NAMALWA (cell line): ENCODE measurements at regions not wholly inside any gene's neighbourhood (a gene's known extent, or its start where the extent isn't known, plus 50 kb on each side); places are given as distances from the start of the nearest gene placed in this dataset.

Source experiments
- DNase-seq: peaks from one replicate; pipeline ENCODE4 v3.0.0-alpha.2; 2015; ENCODE audit warnings: low spot score

- no peak for DNase-seq
Observed at GRCh38 chr11:71356904-71357303, 91.3 kb downstream of the DHCR7 start.

- no peak for DNase-seq
Observed at GRCh38 chr11:71356280-71356876, 91.8 kb downstream of the DHCR7 start.

GRCh38 chr11:71355281-71355680 lies 92.9 kb downstream of the DHCR7 start:
- no peak for DNase-seq

- DNase-seq: no peak
Observed at GRCh38 chr11:71354394-71355105, 93.6 kb downstream of the DHCR7 start.

- no peak for DNase-seq
Observed at GRCh38 chr11:71352748-71353147, 95.4 kb downstream of the DHCR7 start.

GRCh38 chr11:71352226-71352625 lies 96.0 kb downstream of the DHCR7 start:
- DNase-seq: no peak

GRCh38 chr11:71349627-71350026 lies 97.2 kb upstream of the SHANK2 start:
- DNase-seq: no peak

- DNase-seq: no peak
Observed at GRCh38 chr11:71343828-71344400, 91.5 kb upstream of the SHANK2 start.

GRCh38 chr11:71342951-71343827 lies 90.8 kb upstream of the SHANK2 start:
- peak; percentile 57 for DNase-seq

GRCh38 chr11:71342116-71342515 lies 89.7 kb upstream of the SHANK2 start:
- DNase-seq: no peak

GRCh38 chr11:71341596-71341995 lies 89.2 kb upstream of the SHANK2 start:
- DNase-seq: no peak

GRCh38 chr11:71341173-71341572 lies 88.8 kb upstream of the SHANK2 start:
- DNase-seq: no peak

- no peak for DNase-seq
Observed at GRCh38 chr11:71340086-71340606, 87.8 kb upstream of the SHANK2 start.

- no peak for DNase-seq
Observed at GRCh38 chr11:71339396-71339881, 87.1 kb upstream of the SHANK2 start.

GRCh38 chr11:71338801-71339395 lies 86.5 kb upstream of the SHANK2 start:
- no peak for DNase-seq

GRCh38 chr11:71336996-71337754 lies 84.8 kb upstream of the SHANK2 start:
- no peak for DNase-seq

GRCh38 chr11:71336176-71336995 lies 84.0 kb upstream of the SHANK2 start:
- no peak for DNase-seq

GRCh38 chr11:71335371-71335770 lies 83.0 kb upstream of the SHANK2 start:
- no peak for DNase-seq

GRCh38 chr11:71334191-71334590 lies 81.8 kb upstream of the SHANK2 start:
- no peak for DNase-seq

- DNase-seq: no peak
Observed at GRCh38 chr11:71333473-71333872, 81.1 kb upstream of the SHANK2 start.
